ENCODE measurements at regions not wholly inside any gene's neighbourhood (a gene's known extent, or its start where the extent isn't known, plus 50 kb on each side); places are given as distances from the start of the nearest gene placed in this dataset.

DNA sequence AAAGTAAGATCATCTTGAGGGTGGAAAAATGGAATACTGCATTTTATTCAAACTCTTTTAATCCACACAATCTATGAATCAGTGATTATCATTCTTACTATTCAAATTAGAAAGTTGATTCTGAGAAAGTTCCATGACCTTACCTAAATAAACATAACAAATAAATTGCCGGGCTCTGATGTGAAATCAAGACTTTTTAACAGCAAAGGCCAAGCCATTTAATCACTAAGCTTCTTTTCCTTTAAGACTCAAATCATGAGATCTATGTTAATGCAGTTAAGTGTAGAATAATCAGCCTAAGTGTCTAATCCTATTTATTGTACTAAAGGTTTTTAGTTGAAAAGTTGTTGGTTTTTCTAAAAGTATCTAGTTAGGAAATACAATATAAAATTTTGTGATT is 857.0 kb downstream of the SI start:
- Mint-ChIP-seq H3K27me3 (no peaks in the 10 kb centered on the region), H3K4me1 (no peaks in the 10 kb centered on the region), H3K4me3 (no peak overlapping the region), H3K9me3 (peaks cover 4 to 31% (median 9%) of the 10 kb centered on the region in 11 donors), H3K36me3 (peaks cover 0 to 4% (median 0%) of the 10 kb centered on the region in 5 donors), H3K27ac (no peak overlapping the region)
- intact Hi-C loops (cut with micrococcal nuclease): no loop called here
- Histone ChIP-seq H3K27ac (ENCODE audit: low read depth, low read length) (no peak overlapping the region), H3K9me3 (ENCODE audit: control insufficient read depth in 2 of 3, low read length in 3 of 3) (no peaks in the 10 kb centered on the region), H3K27me3 (ENCODE audit: control insufficient read depth in 2 of 2, insufficient read depth in 2 of 2, low read length in 2 of 2) (no peaks in the 10 kb centered on the region), H3K4me3 (ENCODE audit: low read length) (no peak overlapping the region), H3K4me1 (ENCODE audit: control insufficient read depth in 2 of 2, insufficient read depth in 2 of 2, low read length in 2 of 2) (no peaks in the 10 kb centered on the region), H3K36me3 (ENCODE audit: control insufficient read depth in 2 of 3, insufficient read depth in 3 of 3, low read length in 3 of 3) (no peaks in the 10 kb centered on the region)
- ChIA-PET CTCF (no interaction called here), POLR2A (no interaction called here)
- no peak for DNase-seq
- no peak for ATAC-seq

DNA sequence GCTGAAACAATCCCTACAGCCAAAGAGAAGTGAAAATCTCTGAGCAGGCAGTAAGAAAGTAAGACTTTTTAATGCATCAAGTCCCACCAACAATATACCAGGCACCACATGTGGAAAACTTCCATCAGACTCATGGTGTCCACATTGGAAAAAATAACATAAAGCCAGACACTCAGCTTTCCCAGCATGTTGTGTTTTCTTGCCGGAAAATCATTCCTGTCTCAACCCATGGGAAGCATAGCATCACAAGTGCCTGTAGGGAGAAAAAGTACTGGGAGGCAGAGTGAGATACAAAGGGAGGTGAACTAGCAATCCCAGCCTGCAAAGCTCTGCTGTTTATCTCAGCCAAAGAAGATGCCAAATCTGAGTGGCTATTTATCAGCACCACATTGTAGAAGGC is 868.9 kb downstream of the SI start:
- H3K9me3 ChIP-seq (ENCODE audit: control insufficient read depth in 2 of 3, low read length in 3 of 3): no peaks in the 10 kb centered on the region
- ATAC-seq (no peak), DNase-seq (no peak)
- no peak overlapping the region for H3K27ac Mint-ChIP-seq
- CTCF ChIA-PET: no interaction called here
- no peak overlapping the region for H3K27ac ChIP-seq (ENCODE audit: low read depth, low read length)
- POLR2A ChIA-PET: no interaction called here
- H3K27me3 Mint-ChIP-seq: no peaks in the 10 kb centered on the region
- H3K4me1 ChIP-seq (ENCODE audit: control insufficient read depth in 2 of 2, insufficient read depth in 2 of 2, low read length in 2 of 2): no peaks in the 10 kb centered on the region
- H3K36me3 Mint-ChIP-seq: no peaks in the 10 kb centered on the region
- intact Hi-C loops (cut with micrococcal nuclease): no loop called here
- peaks cover 0 to 9% (median 3%) of the 10 kb centered on the region in 11 donors for H3K9me3 Mint-ChIP-seq
- H3K36me3 ChIP-seq (ENCODE audit: control insufficient read depth in 2 of 3, insufficient read depth in 3 of 3, low read length in 3 of 3): no peaks in the 10 kb centered on the region
- no peaks in the 10 kb centered on the region for H3K4me1 Mint-ChIP-seq
- H3K27me3 ChIP-seq (ENCODE audit: control insufficient read depth in 2 of 2, insufficient read depth in 2 of 2, low read length in 2 of 2): no peaks in the 10 kb centered on the region
- no peak overlapping the region for H3K4me3 Mint-ChIP-seq
- H3K4me3 ChIP-seq (ENCODE audit: low read length): no peak overlapping the region

DNA sequence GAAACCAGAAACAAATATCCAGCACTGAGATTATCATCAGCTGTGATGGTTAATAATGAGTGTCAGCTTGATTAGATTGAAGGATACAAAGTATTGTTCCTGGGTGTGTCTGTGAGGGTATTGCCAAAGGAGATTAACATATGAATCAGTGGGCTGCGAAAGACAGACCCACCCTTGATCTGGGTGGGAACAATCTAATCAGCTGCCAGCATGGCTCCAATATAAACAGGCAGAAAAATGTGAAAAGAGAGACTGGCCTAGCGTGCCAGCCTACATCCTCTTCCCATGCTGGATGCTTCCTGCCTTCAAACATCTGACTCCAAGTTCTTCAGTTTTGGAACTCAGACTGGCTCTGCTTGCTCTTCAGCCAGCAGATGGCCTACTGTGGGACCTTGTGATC is 869.5 kb downstream of the SI start:
- H3K27me3 ChIP-seq (ENCODE audit: control insufficient read depth in 2 of 2, insufficient read depth in 2 of 2, low read length in 2 of 2): no peaks in the 10 kb centered on the region
- ATAC-seq: no peak
- intact Hi-C loops (cut with micrococcal nuclease): no loop called here
- Mint-ChIP-seq H3K4me1 (no peaks in the 10 kb centered on the region), H3K36me3 (no peaks in the 10 kb centered on the region), H3K4me3 (no peak overlapping the region), H3K9me3 (peaks cover 0 to 9% (median 3%) of the 10 kb centered on the region in 11 donors), H3K27ac (no peak overlapping the region), H3K27me3 (no peaks in the 10 kb centered on the region)
- no peaks in the 10 kb centered on the region for H3K4me1 ChIP-seq (ENCODE audit: control insufficient read depth in 2 of 2, insufficient read depth in 2 of 2, low read length in 2 of 2)
- H3K9me3 ChIP-seq (ENCODE audit: control insufficient read depth in 2 of 3, low read length in 3 of 3): no peaks in the 10 kb centered on the region
- no peaks in the 10 kb centered on the region for H3K36me3 ChIP-seq (ENCODE audit: control insufficient read depth in 2 of 3, insufficient read depth in 3 of 3, low read length in 3 of 3)
- POLR2A ChIA-PET: no interaction called here
- no peak overlapping the region for H3K27ac ChIP-seq (ENCODE audit: low read depth, low read length)
- DNase-seq: no peak
- CTCF ChIA-PET: no interaction called here
- no peak overlapping the region for H3K4me3 ChIP-seq (ENCODE audit: low read length)

DNA sequence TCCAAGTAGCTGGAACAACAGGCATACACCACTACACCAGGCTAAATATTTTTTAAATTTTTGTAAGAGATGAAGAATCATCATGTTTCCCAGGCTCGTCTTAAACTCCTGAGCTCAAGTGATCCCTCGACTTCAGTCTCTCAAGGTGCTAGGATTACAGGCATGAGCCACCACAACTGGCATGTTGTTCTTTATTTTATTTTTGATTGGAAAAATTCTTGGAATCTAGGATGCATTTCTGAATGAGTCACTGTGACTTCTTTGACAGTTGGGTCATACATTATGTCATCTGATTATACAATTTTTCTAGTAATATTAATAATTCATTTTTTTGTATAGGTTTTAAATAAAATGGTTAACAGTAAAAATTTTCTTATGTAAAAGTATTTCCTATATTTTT is 870.2 kb downstream of the SI start:
- Mint-ChIP-seq H3K4me1 (no peaks in the 10 kb centered on the region), H3K9me3 (peaks cover 0 to 9% (median 3%) of the 10 kb centered on the region in 11 donors)
- intact Hi-C loops (cut with micrococcal nuclease): no loop called here

DNA sequence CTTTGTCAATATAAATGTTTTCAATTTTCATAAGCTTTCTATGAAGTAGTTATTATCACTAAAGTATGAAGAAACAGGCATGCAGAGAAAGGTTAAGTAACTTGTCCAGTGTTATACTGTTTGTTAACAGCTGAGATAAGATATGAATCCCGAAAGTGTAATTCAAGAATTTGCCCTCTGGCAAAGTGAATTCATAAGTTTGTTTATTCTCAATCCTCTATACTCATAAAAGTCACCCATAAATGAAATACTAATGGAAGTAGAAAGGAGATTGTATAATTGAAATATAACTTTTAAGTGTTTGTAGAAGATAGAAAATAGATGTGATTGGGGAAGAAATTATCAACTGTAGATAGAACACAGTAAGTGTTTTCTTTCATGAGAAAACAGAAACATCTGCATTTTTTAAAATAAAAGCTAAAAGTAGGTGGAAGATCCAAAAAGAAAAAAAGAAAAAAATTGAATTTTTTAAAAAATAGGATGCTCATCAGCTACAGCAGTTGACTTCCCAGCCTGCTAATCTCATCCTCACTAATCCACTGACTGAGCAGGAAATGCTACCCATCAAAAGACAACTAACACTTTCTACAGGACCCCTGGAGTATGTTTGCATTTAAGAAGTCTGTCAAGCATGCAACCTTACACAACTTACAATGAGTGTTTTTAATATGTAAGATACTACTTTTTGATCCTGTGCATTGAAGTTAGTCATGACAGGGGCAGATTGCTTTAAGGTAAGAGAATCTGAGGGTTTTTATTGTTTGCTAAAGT is 878.1 kb downstream of the SI start:
- Histone ChIP-seq H3K4me3 (ENCODE audit: low read length) (no peak overlapping the region), H3K27me3 (ENCODE audit: control insufficient read depth in 2 of 2, insufficient read depth in 2 of 2, low read length in 2 of 2) (no peaks in the 10 kb centered on the region), H3K36me3 (ENCODE audit: control insufficient read depth in 2 of 3, insufficient read depth in 3 of 3, low read length in 3 of 3) (no peaks in the 10 kb centered on the region), H3K9me3 (ENCODE audit: control insufficient read depth in 2 of 3, low read length in 3 of 3) (no peaks in the 10 kb centered on the region), H3K27ac (ENCODE audit: low read depth, low read length) (no peak overlapping the region), H3K4me1 (ENCODE audit: control insufficient read depth in 2 of 2, insufficient read depth in 2 of 2, low read length in 2 of 2) (no peaks in the 10 kb centered on the region)
- Mint-ChIP-seq H3K4me3 (no peak overlapping the region), H3K4me1 (no peaks in the 10 kb centered on the region), H3K9me3 (peaks cover 0 to 31% (median 1%) of the 10 kb centered on the region in 11 donors), H3K36me3 (no peaks in the 10 kb centered on the region), H3K27ac (no peak overlapping the region), H3K27me3 (no peaks in the 10 kb centered on the region)
- no peak for DNase-seq
- intact Hi-C loops (cut with micrococcal nuclease): no loop called here
- ChIA-PET POLR2A (no interaction called here), CTCF (interaction anchor here (0.6 kb wide), 1 partner anchor 10 kb away, joined by 3 read pairs; no protein-coding TSS in a partner anchor)
- no peak for ATAC-seq

More for the DNA sequence above, 870.2 kb downstream of the SI start:
- H3K4me1 ChIP-seq (ENCODE audit: control insufficient read depth in 2 of 2, insufficient read depth in 2 of 2, low read length in 2 of 2): no peaks in the 10 kb centered on the region
- DNase-seq (no peak), ATAC-seq (no peak)
- Mint-ChIP-seq H3K4me3 (no peak overlapping the region), H3K27me3 (no peaks in the 10 kb centered on the region), H3K27ac (no peak overlapping the region), H3K36me3 (no peaks in the 10 kb centered on the region)
- H3K27me3 ChIP-seq (ENCODE audit: control insufficient read depth in 2 of 2, insufficient read depth in 2 of 2, low read length in 2 of 2): no peaks in the 10 kb centered on the region
- H3K9me3 ChIP-seq (ENCODE audit: control insufficient read depth in 2 of 3, low read length in 3 of 3): no peaks in the 10 kb centered on the region
- POLR2A ChIA-PET: no interaction called here
- CTCF ChIA-PET: interaction anchor here (0.7 kb wide), 1 partner anchor 14 kb away, joined by 3 read pairs; no protein-coding TSS in a partner anchor
- no peak overlapping the region for H3K27ac ChIP-seq (ENCODE audit: low read depth, low read length)
- H3K4me3 ChIP-seq (ENCODE audit: low read length): no peak overlapping the region
- no peaks in the 10 kb centered on the region for H3K36me3 ChIP-seq (ENCODE audit: control insufficient read depth in 2 of 3, insufficient read depth in 3 of 3, low read length in 3 of 3)

DNA sequence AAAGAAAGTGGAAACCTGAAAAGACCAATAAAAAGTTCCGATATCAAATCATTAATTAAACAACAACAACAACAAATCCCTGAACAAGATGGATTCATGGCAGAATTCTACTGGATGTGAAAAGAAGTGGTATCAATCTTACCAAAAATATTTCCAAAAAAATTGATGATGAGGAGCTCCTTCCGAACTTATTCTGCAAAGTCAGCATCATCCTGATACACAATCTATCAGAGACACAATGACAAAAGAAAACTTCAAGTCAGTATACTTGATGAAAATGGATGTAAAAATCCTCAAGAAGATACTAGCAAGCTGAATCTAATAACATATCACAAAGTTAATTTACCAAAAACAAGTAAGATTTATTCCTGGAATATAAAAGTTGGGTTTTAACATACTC is 881.8 kb downstream of the SI start:
- Mint-ChIP-seq H3K27me3 (no peaks in the 10 kb centered on the region), H3K4me3 (no peak overlapping the region), H3K36me3 (no peaks in the 10 kb centered on the region), H3K9me3 (peaks cover 0 to 24% (median 3%) of the 10 kb centered on the region in 11 donors), H3K27ac (no peak overlapping the region), H3K4me1 (no peaks in the 10 kb centered on the region)
- Histone ChIP-seq H3K36me3 (ENCODE audit: control insufficient read depth in 2 of 3, insufficient read depth in 3 of 3, low read length in 3 of 3) (no peaks in the 10 kb centered on the region), H3K27ac (ENCODE audit: low read depth, low read length) (no peak overlapping the region), H3K4me1 (ENCODE audit: control insufficient read depth in 2 of 2, insufficient read depth in 2 of 2, low read length in 2 of 2) (no peaks in the 10 kb centered on the region), H3K4me3 (ENCODE audit: low read length) (no peak overlapping the region), H3K27me3 (ENCODE audit: control insufficient read depth in 2 of 2, insufficient read depth in 2 of 2, low read length in 2 of 2) (no peaks in the 10 kb centered on the region), H3K9me3 (ENCODE audit: control insufficient read depth in 2 of 3, low read length in 3 of 3) (no peaks in the 10 kb centered on the region)
- POLR2A ChIA-PET: no interaction called here
- intact Hi-C loops (cut with micrococcal nuclease): no loop called here
- ATAC-seq (no peak), DNase-seq (no peak)
- CTCF ChIA-PET: no interaction called here

DNA sequence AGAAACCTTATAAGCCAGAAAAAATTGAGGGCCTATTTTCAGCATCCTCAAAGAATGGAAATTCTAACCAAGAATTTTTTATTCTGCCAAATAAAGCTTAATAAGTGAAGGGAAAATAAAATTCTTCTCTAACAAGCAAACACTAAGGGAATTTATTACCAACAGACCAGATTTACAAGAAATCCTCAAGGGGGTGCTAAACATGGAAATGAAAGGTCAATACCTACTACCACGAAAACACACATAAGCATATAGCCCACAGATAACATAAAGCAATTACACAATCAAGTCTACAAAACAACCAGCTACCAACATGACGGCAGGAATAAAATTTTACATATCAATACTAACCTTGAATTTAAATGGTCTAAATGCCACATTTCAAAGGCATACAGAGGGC is 883.5 kb downstream of the SI start:
- POLR2A ChIA-PET: no interaction called here
- DNase-seq (no peak), ATAC-seq (no peak)
- intact Hi-C loops (cut with micrococcal nuclease): no loop called here
- Mint-ChIP-seq H3K4me1 (no peaks in the 10 kb centered on the region), H3K4me3 (no peak overlapping the region), H3K9me3 (peaks cover 0 to 24% (median 3%) of the 10 kb centered on the region in 11 donors), H3K36me3 (no peaks in the 10 kb centered on the region), H3K27ac (no peak overlapping the region), H3K27me3 (no peaks in the 10 kb centered on the region)
- H3K27ac ChIP-seq (ENCODE audit: low read depth, low read length): no peak overlapping the region
- no peaks in the 10 kb centered on the region for H3K9me3 ChIP-seq (ENCODE audit: control insufficient read depth in 2 of 3, low read length in 3 of 3)
- H3K4me1 ChIP-seq (ENCODE audit: control insufficient read depth in 2 of 2, insufficient read depth in 2 of 2, low read length in 2 of 2): no peaks in the 10 kb centered on the region
- H3K36me3 ChIP-seq (ENCODE audit: control insufficient read depth in 2 of 3, insufficient read depth in 3 of 3, low read length in 3 of 3): no peaks in the 10 kb centered on the region
- CTCF ChIA-PET: no interaction called here
- H3K27me3 ChIP-seq (ENCODE audit: control insufficient read depth in 2 of 2, insufficient read depth in 2 of 2, low read length in 2 of 2): no peaks in the 10 kb centered on the region
- H3K4me3 ChIP-seq (ENCODE audit: low read length): no peak overlapping the region

Data from naive thymus-derived CD4-positive, alpha-beta T cell (primary cell).